ENCODE measurements at regions not wholly inside any gene's neighbourhood (a gene's known extent, or its start where the extent isn't known, plus 50 kb on each side); places are given as distances from the start of the nearest gene placed in this dataset.
"Not testable (repeated sequence)": the region's sequence is repeated elsewhere in the genome, so short reads cannot be mapped to it uniquely, and the experiment has no call there.

DNA sequence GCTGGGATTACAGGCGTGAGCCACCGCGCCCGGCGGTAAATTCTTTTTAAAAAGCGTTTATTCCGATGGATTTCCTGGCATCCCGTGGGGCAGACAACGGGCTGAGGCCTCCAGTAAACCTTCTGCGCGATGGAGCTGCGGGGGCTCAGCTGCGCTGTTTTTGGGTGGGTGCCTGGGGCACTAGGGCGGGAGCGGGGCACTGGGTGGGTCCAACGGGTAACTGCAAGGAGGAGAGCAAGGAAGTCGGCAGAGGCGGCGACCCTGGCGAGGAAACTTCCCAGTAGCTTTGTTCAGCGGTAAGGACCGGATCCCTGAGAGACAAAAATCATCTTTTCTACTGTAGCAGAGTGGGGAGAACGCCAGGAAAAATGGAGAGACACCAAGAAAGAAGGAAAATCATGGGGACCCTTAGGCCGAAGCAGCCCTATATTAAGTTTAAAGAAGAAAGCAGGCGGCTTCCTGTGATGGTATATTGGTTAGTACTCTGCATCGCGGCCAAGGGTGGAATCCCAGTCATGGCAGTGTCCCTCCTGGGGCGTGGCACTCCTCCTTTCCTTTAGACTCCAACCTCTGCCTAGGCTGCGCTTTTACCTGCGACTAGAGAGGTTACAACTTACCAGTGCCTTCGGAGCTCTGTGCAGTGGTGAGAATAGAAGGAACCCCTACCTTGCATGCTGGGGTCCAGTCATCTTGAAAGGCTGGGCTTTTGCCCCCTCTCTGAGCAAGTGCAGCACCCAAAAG, 63.0 kb upstream of the NBPF20 start:
- H3K9ac ChIP-seq (ENCODE audit: low read length); H3K4me2 ChIP-seq (ENCODE audit: low read length); H3K4me3 ChIP-seq (ENCODE audit: low read length); H4K20me1 ChIP-seq (ENCODE audit: insufficient read depth, low read length); H3K27me3 ChIP-seq (ENCODE audit: low read depth, low read length); H2AFZ ChIP-seq (ENCODE audit: low read depth, low read length); H3K9me3 ChIP-seq (ENCODE audit: insufficient read depth, low read length); H3K36me3 ChIP-seq (replicated peaks; ENCODE audit: low read depth, low read length); H3K79me2 ChIP-seq (ENCODE audit: low read length); H3K27ac ChIP-seq (ENCODE audit: low read length); H3K4me1 ChIP-seq (ENCODE audit: low read length): not testable (repeated sequence)

DNA sequence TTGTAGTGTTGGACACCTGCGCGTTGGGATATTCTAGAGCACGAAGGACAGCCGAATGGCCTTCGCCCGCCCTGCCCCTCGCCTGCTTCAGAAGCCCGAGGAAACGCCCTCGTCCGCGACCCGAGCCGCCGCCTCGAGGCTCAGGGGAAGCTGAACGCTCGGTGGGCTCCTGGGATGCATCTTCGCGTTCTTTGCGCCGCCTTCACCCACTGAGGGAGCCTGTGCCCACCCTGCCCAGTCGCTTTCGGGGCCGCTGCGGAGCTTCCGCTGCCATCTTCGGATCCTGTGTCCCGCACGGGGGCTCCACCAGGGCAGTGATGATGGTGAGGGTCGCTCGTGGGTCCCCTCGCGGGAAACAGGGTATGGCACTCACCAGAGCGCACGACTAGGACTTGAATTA, 61.8 kb upstream of the NBPF20 start:
- not testable (repeated sequence) for H3K27me3 ChIP-seq (ENCODE audit: low read depth, low read length); H3K27ac ChIP-seq (ENCODE audit: low read length); H3K4me3 ChIP-seq (ENCODE audit: low read length); H3K4me1 ChIP-seq (ENCODE audit: low read length); H3K36me3 ChIP-seq (replicated peaks; ENCODE audit: low read depth, low read length); H4K20me1 ChIP-seq (ENCODE audit: insufficient read depth, low read length); H3K79me2 ChIP-seq (ENCODE audit: low read length); H2AFZ ChIP-seq (ENCODE audit: low read depth, low read length); H3K9ac ChIP-seq (ENCODE audit: low read length); H3K4me2 ChIP-seq (ENCODE audit: low read length); H3K9me3 ChIP-seq (ENCODE audit: insufficient read depth, low read length)

DNA sequence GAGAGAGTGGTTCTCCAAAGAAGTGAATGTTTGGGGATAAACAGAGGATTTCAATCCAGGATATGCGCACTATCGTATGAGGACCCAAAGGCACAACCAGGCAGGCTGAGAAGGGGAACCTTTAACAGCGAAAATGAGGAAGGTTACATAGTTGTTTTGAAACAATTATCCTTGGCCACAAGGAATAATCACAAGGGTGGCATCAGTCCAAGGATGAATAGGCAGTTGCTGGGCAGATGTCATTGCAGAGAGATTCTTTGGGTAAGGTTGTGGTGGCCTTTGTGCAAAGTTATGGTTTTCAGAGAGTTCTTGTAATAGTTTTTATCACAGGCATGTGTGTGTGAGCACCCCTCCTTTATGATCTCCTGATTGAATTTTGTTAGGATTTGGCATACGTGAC, 58.9 kb upstream of the NBPF20 start:
- H3K36me3 ChIP-seq (replicated peaks; ENCODE audit: low read depth, low read length); H3K79me2 ChIP-seq (ENCODE audit: low read length); H3K4me3 ChIP-seq (ENCODE audit: low read length); H3K9me3 ChIP-seq (ENCODE audit: insufficient read depth, low read length); H3K27ac ChIP-seq (ENCODE audit: low read length); H3K27me3 ChIP-seq (ENCODE audit: low read depth, low read length); H4K20me1 ChIP-seq (ENCODE audit: insufficient read depth, low read length); H3K4me1 ChIP-seq (ENCODE audit: low read length); H3K9ac ChIP-seq (ENCODE audit: low read length); H3K4me2 ChIP-seq (ENCODE audit: low read length); H2AFZ ChIP-seq (ENCODE audit: low read depth, low read length): not testable (repeated sequence)

DNA sequence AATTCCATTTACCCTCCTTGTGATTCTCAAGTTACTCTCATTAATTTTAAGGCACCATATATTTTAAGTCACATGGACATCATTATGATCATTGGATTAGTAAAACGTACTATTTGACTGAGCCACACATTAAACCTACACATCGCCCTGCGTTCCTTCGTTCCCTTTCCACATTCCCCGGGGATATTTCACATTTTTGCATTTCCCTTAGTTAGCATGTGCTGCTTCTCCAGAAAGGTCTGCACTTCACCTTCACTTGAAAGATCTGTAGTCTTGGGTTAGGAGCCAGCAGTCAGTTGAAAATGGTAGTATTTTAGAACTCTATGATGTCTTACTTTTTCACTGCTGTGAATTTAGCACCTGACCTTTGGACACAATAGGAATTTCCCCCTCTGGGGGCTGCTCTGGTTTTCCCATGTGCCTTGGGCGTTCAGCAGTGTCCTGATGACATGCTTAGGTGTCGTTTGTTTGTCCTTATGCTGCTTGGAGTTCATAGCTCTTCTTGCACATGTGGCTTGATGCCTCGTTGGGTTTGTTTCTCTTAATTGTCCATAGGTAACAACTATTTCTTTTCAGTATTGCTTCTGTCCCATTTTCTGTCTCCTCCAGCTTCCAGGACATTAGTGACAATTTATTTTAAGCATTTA, 56.9 kb upstream of the NBPF20 start:
- H3K4me1 ChIP-seq (ENCODE audit: low read length); H3K9ac ChIP-seq (ENCODE audit: low read length); H3K79me2 ChIP-seq (ENCODE audit: low read length); H2AFZ ChIP-seq (ENCODE audit: low read depth, low read length); H3K36me3 ChIP-seq (replicated peaks; ENCODE audit: low read depth, low read length); H3K4me3 ChIP-seq (ENCODE audit: low read length); H3K27ac ChIP-seq (ENCODE audit: low read length); H3K9me3 ChIP-seq (ENCODE audit: insufficient read depth, low read length); H4K20me1 ChIP-seq (ENCODE audit: insufficient read depth, low read length); H3K27me3 ChIP-seq (ENCODE audit: low read depth, low read length); H3K4me2 ChIP-seq (ENCODE audit: low read length): not testable (repeated sequence)

DNA sequence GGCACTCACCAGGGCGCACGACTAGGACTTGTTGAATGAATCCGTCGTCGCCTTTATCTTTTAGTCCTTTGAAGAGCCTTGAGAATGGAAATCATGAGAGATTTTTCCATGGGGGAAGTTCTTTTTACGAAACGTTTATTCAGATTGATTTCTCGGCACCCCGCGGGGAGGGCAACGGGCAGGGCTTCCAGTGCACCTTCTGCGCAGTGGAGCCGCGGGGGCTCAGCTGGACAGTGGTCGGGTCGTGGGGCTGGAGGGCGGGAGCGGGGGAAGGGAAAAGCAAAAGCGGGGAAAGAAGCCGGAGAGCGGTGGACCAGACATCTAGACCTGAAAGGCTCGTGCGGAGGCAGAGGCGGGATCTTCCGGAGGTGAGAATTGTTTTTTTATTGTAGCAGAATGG, 50.6 kb upstream of the NBPF20 start:
- not testable (repeated sequence) for H2AFZ ChIP-seq (ENCODE audit: low read depth, low read length); H3K36me3 ChIP-seq (replicated peaks; ENCODE audit: low read depth, low read length); H3K27me3 ChIP-seq (ENCODE audit: low read depth, low read length); H3K4me1 ChIP-seq (ENCODE audit: low read length); H3K4me2 ChIP-seq (ENCODE audit: low read length); H4K20me1 ChIP-seq (ENCODE audit: insufficient read depth, low read length); H3K27ac ChIP-seq (ENCODE audit: low read length); H3K4me3 ChIP-seq (ENCODE audit: low read length); H3K9me3 ChIP-seq (ENCODE audit: insufficient read depth, low read length); H3K79me2 ChIP-seq (ENCODE audit: low read length); H3K9ac ChIP-seq (ENCODE audit: low read length)

DNA sequence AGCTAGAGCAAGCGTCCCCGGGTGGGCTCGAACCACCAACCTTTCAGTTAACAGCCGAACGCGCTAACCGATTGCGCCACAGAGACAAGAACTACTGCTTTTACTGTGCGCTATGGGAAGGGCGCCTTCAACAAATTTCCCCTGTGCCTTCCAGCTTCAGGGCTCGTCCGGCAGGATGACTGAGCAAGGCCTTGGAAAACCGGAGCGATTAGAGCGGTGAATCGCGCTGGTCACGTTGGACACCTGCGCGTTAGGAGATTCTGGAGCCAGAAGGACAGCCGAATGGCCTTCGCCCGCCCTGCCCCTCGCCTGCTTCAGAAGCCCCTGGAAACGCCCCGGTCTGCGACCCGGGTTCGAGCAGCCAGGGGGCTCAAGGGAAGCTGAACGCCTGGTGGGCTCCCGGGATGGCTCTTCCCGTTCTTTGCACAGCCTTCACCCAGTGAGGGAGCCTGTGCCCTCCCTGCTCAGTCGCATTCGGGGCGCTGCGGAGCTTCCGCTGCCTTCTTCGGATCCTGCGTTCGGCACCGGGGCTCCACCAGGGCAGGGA, 50.0 kb upstream of the NBPF20 start:
- H3K27ac ChIP-seq (ENCODE audit: low read length); H3K4me3 ChIP-seq (ENCODE audit: low read length); H4K20me1 ChIP-seq (ENCODE audit: insufficient read depth, low read length); H3K9ac ChIP-seq (ENCODE audit: low read length); H3K4me1 ChIP-seq (ENCODE audit: low read length); H3K27me3 ChIP-seq (ENCODE audit: low read depth, low read length); H3K79me2 ChIP-seq (ENCODE audit: low read length); H2AFZ ChIP-seq (ENCODE audit: low read depth, low read length); H3K4me2 ChIP-seq (ENCODE audit: low read length); H3K36me3 ChIP-seq (replicated peaks; ENCODE audit: low read depth, low read length); H3K9me3 ChIP-seq (ENCODE audit: insufficient read depth, low read length): not testable (repeated sequence)
